ENCODE measurements at regions not wholly inside any gene's neighbourhood (a gene's known extent, or its start where the extent isn't known, plus 50 kb on each side); places are given as distances from the start of the nearest gene placed in this dataset.
"Not testable (repeated sequence)": the region's sequence is repeated elsewhere in the genome, so short reads cannot be mapped to it uniquely, and the experiment has no call there.

DNA sequence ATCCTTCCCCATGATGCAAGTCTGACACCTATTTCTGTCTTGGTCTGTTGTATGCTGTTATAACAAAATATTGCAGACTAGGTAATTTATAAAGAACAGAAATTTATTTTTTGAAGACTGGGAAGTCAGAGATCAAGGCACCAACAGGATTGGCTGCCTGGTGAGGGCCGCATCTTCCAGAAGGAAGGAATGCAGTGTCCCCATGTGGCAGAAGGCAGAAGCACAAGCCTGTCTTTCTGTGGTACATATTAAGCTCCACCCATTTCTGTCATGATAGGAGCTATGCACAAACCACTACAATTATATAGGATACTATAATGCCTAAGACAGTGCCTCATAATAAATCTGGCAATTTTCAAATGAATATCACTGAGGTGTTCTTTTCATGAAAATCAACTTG is 502.3 kb upstream of the DIAPH2 start:
- no peaks in the 10 kb centered on the region for H3K36me3 Mint-ChIP-seq (ENCODE audit: unreplicated experiment)
- no peak overlapping the region for H3K27ac Mint-ChIP-seq (ENCODE audit: unreplicated experiment)
- no peak overlapping the region for H3K4me3 Mint-ChIP-seq (ENCODE audit: unreplicated experiment)
- no peaks in the 10 kb centered on the region for H3K4me1 Mint-ChIP-seq (ENCODE audit: unreplicated experiment)
- peak; percentile 47 for TF ChIP-seq CTCF (IDR thresholded peaks at IDR 0.05)
- DNase-seq (ENCODE audit: extremely low spot score, unreplicated experiment), result no peak
- H3K27me3 Mint-ChIP-seq (ENCODE audit: unreplicated experiment), result no peaks in the 10 kb centered on the region
- no peaks in the 10 kb centered on the region for H3K9me3 Mint-ChIP-seq (ENCODE audit: unreplicated experiment)

DNA sequence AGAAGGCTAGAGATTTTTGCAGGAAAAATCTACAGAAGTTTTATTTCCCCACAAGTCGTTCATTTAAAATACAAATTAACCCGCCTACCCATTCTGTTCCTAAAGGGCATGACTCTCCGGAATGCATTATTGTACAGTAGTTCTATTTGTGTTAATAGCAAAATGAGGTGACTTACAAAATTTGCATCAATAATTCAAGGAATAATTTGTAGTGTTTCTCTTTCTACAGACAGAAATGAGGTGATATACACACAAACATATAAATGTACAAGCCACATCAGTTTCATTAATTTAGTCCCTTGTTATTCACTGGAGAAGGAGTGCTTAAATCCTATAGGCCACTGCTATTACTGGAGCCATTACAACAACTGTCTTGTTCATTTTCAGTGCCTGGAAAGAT is 501.3 kb upstream of the DIAPH2 start:
- H3K4me1 Mint-ChIP-seq (ENCODE audit: unreplicated experiment), result no peaks in the 10 kb centered on the region
- no peaks in the 10 kb centered on the region for H3K27me3 Mint-ChIP-seq (ENCODE audit: unreplicated experiment)
- H3K27ac Mint-ChIP-seq (ENCODE audit: unreplicated experiment), result no peak overlapping the region
- H3K9me3 Mint-ChIP-seq (ENCODE audit: unreplicated experiment), result no peaks in the 10 kb centered on the region
- DNase-seq (ENCODE audit: extremely low spot score, unreplicated experiment), result no peak
- H3K36me3 Mint-ChIP-seq (ENCODE audit: unreplicated experiment), result no peaks in the 10 kb centered on the region
- TF ChIP-seq CTCF (IDR thresholded peaks at IDR 0.05), result no peak
- no peak overlapping the region for H3K4me3 Mint-ChIP-seq (ENCODE audit: unreplicated experiment)

GRCh38 chrX:96183843-96184242 is 500.8 kb upstream of the DIAPH2 start:
- Mint-ChIP-seq H3K36me3 (ENCODE audit: unreplicated experiment) (no peaks in the 10 kb centered on the region), H3K9me3 (ENCODE audit: unreplicated experiment) (no peaks in the 10 kb centered on the region), H3K4me3 (ENCODE audit: unreplicated experiment) (no peak overlapping the region), H3K27ac (ENCODE audit: unreplicated experiment) (no peak overlapping the region), H3K27me3 (ENCODE audit: unreplicated experiment) (no peaks in the 10 kb centered on the region), H3K4me1 (ENCODE audit: unreplicated experiment) (no peaks in the 10 kb centered on the region)
- peak; percentile 46 for TF ChIP-seq CTCF (IDR thresholded peaks at IDR 0.05)
- DNase-seq (ENCODE audit: extremely low spot score, unreplicated experiment), result no peak

- H3K27ac Mint-ChIP-seq (ENCODE audit: unreplicated experiment), result no peak overlapping the region
- H3K4me3 Mint-ChIP-seq (ENCODE audit: unreplicated experiment), result no peak overlapping the region
- H3K9me3 Mint-ChIP-seq (ENCODE audit: unreplicated experiment), result peaks cover 7% of the 10 kb centered on the region
- H3K36me3 Mint-ChIP-seq (ENCODE audit: unreplicated experiment), result no peaks in the 10 kb centered on the region
- H3K27me3 Mint-ChIP-seq (ENCODE audit: unreplicated experiment), result no peaks in the 10 kb centered on the region
- no peak for TF ChIP-seq CTCF (IDR thresholded peaks at IDR 0.05)
- H3K4me1 Mint-ChIP-seq (ENCODE audit: unreplicated experiment), result no peaks in the 10 kb centered on the region
- DNase-seq (ENCODE audit: extremely low spot score, unreplicated experiment), result no peak
Observed at GRCh38 chrX:96204928-96205327, 479.7 kb upstream of the DIAPH2 start.

GRCh38 chrX:96211953-96212352 is 472.7 kb upstream of the DIAPH2 start:
- no peak for DNase-seq (ENCODE audit: extremely low spot score, unreplicated experiment)
- H3K27me3 Mint-ChIP-seq (ENCODE audit: unreplicated experiment), result no peaks in the 10 kb centered on the region
- TF ChIP-seq CTCF (IDR thresholded peaks at IDR 0.05), result no peak
- H3K4me3 Mint-ChIP-seq (ENCODE audit: unreplicated experiment), result no peak overlapping the region
- no peaks in the 10 kb centered on the region for H3K36me3 Mint-ChIP-seq (ENCODE audit: unreplicated experiment)
- no peak overlapping the region for H3K27ac Mint-ChIP-seq (ENCODE audit: unreplicated experiment)
- H3K9me3 Mint-ChIP-seq (ENCODE audit: unreplicated experiment), result peaks cover 3% of the 10 kb centered on the region
- no peaks in the 10 kb centered on the region for H3K4me1 Mint-ChIP-seq (ENCODE audit: unreplicated experiment)

- peaks cover 10% of the 10 kb centered on the region for H3K9me3 Mint-ChIP-seq (ENCODE audit: unreplicated experiment)
- DNase-seq (ENCODE audit: extremely low spot score, unreplicated experiment); H3K27ac Mint-ChIP-seq (ENCODE audit: unreplicated experiment); H3K4me3 Mint-ChIP-seq (ENCODE audit: unreplicated experiment); H3K36me3 Mint-ChIP-seq (ENCODE audit: unreplicated experiment); H3K27me3 Mint-ChIP-seq (ENCODE audit: unreplicated experiment); H3K4me1 Mint-ChIP-seq (ENCODE audit: unreplicated experiment): not testable (repeated sequence)
Observed at GRCh38 chrX:96214681-96215080, 470.0 kb upstream of the DIAPH2 start.
